GM18868 (cell line): ENCODE measurements at regions not wholly inside any gene's neighbourhood (a gene's known extent, or its start where the extent isn't known, plus 50 kb on each side); places are given as distances from the start of the nearest gene placed in this dataset.
"Not testable (repeated sequence)": the region's sequence is repeated elsewhere in the genome, so short reads cannot be mapped to it uniquely, and the experiment has no call there.

Source experiments
- ATAC-seq: cut with Tn5 transposase; IDR thresholded peaks from one replicate; pipeline ENCODE4 v1.9.1; 2021; ENCODE audit warnings: mild to moderate bottlenecking, moderate library complexity; ENCODE audit not compliant: unreplicated experiment

DNA sequence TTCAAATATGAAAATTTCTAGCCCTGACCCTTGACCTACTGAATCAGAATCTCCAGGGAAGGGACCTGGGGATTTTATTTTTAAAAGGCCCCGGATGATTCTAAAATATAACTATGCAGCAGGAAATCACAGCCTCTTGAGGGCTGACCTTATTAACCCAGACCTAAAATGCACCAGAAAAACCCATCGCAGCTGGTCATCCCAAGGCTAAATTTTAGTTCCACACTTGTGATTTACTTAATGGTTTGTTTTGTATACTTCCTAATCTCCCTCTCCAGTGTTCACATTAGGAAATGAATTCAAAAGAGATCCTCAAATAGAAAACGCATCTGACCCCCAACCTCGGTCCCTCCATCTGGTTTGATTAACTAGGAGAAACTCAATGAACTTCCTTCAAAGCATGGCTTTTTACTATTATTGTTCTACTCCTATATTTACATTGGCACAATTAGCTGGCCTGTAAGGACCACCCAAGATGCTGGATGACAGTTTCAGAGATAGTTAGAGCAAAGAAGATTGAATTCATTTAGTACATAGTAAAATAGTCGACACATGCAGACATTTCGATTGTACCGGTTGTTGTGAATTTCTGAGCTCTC is 147.8 kb upstream of the MED14 start:
- no peak for ATAC-seq

DNA sequence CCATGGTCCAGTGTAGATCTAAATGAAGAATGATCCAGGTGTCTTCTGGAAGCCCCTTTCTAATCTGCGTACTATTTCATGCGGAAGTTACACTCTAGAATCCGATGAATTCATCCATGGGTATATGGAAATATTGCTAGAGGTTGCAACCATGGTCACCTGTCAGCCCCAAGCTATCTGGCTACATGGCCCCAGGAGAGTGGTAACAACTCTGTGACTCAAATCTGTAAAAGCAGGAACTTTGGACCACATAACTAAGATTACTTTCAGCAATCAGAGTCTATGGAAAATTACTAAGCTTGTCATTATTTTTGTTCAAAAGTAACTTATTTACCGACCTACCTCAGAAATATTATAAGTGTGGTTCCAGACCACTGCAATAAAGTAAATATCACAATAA is 150.6 kb upstream of the MED14 start:
- ATAC-seq: no peak

DNA sequence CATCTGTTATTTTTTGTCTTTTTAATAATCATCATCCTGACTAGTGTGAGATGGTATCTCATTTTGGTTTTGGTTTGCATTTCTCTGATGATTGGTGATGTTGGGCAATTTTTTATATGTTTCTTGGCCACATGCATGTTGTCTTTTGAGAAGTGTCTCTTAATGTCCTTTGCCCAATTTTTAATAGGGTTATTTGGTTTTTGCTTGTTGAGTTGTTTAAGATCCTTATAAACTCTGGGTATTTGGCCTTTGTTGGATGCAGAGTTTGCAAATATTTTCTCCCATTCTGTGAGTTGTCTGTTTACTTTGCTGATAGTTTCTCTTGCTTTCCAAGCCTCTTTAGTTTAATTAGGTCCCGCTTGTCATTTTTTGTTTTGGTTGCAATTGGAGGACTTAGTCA is 152.1 kb upstream of the MED14 start:
- ATAC-seq: no peak

DNA sequence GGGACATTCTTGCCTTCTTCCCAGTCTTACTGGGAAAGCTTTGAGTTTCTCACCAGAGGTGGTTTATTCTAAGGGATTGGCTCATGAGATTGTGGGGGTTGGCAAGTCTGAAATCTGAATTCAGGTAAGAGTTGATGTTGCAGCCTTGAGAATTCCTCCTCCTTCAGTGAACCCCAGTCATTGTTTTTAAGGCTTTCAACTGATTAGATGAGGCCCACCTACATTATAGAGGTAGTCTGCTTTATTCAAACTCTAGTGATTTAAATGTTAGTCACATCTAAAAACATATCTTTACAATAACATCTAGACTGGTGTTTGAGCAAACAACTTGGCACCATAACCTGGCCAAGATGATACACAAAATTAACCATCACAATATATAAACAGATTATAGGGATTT is 156.5 kb upstream of the MED14 start:
- no peak for ATAC-seq

GRCh38 chrX:40893251-40893910 is 158.0 kb upstream of the MED14 start:
- ATAC-seq: no peak

- no peak for ATAC-seq
Observed at GRCh38 chrX:40895246-40895645, 159.9 kb upstream of the MED14 start.

- no peak for ATAC-seq
Observed at GRCh38 chrX:40897718-40898270, 162.5 kb upstream of the MED14 start.

- not testable (repeated sequence) for ATAC-seq
Observed at GRCh38 chrX:40904739-40905138, 169.4 kb upstream of the MED14 start.

GRCh38 chrX:40908026-40908425 is 172.7 kb upstream of the MED14 start:
- no peak for ATAC-seq

DNA sequence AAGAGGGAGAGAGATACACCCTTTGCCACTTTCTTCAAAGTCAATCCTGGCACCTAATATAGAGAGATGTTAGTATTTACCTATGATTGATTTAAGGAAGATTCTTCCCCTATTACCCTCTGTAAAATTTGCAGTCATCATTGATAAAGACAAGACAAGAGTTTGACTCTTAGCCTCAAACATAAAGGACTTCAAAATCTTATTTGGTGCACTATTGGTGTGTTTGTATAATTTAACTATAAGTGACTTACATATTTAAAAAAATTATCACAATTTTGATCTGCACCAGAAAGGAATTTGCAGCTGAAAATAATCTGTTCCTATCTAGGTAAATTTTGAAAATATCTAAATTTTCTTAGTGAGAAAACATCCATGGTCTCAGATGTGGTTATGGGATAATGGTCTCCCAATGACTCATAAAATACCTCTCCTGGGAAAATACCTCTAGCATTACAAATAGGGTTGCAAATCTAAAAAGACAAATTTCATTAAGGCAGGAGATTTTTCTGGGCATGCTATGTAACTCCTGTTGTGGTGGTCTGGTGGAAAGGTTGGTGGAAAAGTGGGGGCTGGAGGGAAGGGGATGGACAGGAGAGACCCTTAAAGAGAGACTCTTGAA is 173.6 kb upstream of the MED14 start:
- ATAC-seq: no peak

GRCh38 chrX:40912166-40912565 is 173.1 kb upstream of the USP9X start:
- no peak for ATAC-seq

GRCh38 chrX:40912576-40912975 is 172.7 kb upstream of the USP9X start:
- ATAC-seq: no peak

DNA sequence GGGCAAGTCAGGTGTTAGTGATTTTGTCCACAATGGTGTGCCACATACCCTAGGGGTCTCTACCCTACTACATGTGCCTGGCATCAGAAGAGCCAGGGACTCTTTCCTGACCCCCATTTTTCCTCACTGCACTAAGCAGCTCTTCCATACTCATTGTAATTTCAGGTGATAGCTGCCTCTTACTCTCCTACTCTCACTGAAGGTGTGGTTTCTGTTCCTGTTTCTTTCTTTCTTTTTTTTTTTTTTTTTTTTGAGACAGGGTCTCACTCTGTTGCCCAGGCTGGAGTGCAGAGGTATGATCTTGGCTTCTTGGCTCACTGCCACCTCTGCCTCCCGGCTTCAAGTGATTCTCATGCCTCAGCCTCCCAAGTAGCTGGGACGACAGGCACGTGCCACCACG is 164.9 kb upstream of the USP9X start:
- no peak for ATAC-seq

GRCh38 chrX:40922307-40922706 is 162.9 kb upstream of the USP9X start:
- no peak for ATAC-seq

DNA sequence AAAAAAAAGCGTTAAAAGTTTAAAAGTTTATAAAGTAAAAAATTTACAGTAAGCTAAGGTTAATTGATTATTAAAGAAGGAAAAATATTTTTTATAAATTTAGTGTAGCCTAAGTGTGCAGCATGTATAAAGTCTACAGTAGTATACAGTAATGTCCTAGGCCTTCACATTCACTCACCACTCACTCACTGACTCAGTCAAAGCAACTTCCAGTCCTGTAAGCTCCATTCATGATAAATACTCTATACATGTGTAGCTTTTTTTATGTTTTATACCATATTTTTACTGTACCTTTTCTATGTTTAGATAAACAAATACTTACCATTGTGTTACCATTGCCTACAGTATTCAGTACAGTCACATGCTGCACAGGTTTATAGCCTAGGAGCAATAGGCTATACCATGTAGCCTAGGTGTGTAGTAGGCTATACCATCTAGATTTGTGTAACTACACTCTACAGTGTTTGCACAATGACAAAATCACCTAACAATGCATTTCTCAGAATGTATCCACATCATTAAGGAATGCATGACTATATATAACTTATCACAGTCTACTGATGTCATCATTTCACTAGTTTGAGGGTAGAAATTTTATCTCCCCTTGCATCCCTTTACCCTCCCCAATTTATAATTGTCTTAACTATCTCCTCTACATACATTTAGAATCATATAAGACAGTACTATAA is 158.4 kb upstream of the USP9X start:
- not testable (repeated sequence) for ATAC-seq

GRCh38 chrX:40928076-40928475 is 157.2 kb upstream of the USP9X start:
- ATAC-seq: no peak

DNA sequence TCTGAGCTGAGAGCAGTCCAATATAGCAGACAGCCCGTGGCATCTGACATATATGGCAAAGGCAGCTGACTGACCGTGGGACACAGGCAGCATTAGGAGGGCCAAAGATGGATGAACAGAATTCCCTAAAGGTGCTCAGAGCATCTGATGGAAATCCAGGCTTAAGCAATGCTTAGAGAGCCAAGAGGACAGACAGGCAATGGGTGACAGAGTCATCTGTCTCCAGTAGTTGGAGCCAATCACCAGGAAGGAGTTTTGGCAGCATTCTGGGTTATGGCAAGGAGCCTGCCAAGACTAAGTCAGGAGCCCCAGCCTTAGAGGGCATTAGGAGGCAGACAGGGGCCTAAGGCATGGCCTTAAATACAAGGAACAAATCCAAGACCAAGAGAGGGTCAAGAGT is 153.3 kb upstream of the USP9X start:
- no peak for ATAC-seq

DNA sequence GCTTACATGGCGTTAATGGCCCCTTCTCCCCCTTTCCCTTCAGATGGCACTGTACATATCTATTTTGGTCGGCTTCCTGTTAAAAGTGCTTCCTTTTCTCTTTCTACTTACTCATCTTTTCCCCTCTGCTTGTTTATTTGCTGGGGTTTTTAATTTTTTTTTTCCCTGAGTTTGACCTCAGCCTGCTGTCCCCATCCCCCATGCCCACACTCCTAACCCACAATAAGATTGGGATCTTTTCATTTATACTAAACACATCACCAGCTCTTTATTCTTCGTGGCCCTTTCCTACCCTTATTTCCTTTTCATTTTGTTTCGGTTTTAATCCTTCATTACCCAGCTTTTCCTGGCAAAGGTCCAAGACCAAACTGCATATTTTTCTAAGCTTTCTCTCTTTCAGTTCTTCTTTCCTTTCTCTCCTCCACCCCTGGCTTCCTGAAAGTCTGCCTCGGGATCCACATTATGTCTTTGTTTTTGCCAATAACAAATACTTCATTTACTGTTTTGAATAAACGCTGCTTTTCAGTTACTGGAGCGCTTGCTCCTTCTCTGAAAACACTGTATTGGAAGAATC is 152.0 kb upstream of the USP9X start:
- no peak for ATAC-seq

- no peak for ATAC-seq
Observed at GRCh38 chrX:40933706-40934425, 151.4 kb upstream of the USP9X start.

GRCh38 chrX:40936827-40937226 is 148.4 kb upstream of the USP9X start:
- no peak for ATAC-seq

DNA sequence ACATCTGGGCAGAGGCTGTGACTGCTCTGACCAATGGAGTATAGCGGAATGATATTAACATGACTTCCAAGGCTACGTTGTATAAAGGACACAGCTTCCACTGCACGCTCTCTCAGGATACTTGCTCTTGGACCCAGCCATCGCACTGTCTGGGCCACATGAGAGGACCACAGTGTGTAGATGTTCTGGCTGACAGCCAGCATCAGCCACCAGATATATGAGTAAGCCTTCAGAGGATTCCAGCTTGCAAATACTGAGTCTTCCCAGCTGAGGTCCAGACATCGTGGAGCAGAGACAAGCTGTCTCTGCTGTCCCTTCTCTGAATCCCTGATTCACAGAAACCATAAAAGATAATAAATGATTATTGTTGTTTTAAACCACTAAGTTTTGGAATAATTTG is 146.8 kb upstream of the USP9X start:
- no peak for ATAC-seq
